IMR-90 (cell line): ENCODE measurements at regions not wholly inside any gene's neighbourhood (a gene's known extent, or its start where the extent isn't known, plus 50 kb on each side); places are given as distances from the start of the nearest gene placed in this dataset.

Experiments used
- ATAC-seq: fragments of 200-7000 bp; cut with Tn5 transposase; 2 replicates; pipeline ENCODE4 v1.9.1; 2020; ENCODE audit warnings: low read depth, mild to moderate bottlenecking, moderate library complexity
- BruUV-seq: library from RNA; stranded (reverse); fragments of 400-500 nt; replicated peaks from 2 replicates; lab custom pipeline; 2021; lab: Mats Ljungman, UMichigan
- CTCF ChIA-PET: fragments of 300-600 bp; formaldehyde crosslinking; extraction: SDS; loops from one replicate; lab custom pipeline; 2021; ENCODE audit warnings: antibody characterized with exemption; lab: Yijun Ruan, JAX
- POLR2A ChIA-PET: fragments of 300-600 bp; sonication (Branson Sonifier 250); formaldehyde crosslinking; loops from one replicate; lab custom pipeline; 2022; ENCODE audit warnings: antibody characterized with exemption; ENCODE audit not compliant: unreplicated experiment; lab: Charles Lee
- DNase-seq: peaks from one replicate; pipeline ENCODE4 v3.0.0; 2013
- H2AFZ ChIP-seq: replicated peaks from 2 replicates; pipeline ENCODE3; 2013; ENCODE audit warnings: low read length, mild to moderate bottlenecking; ENCODE audit not compliant: poor library complexity
- H2AK5ac ChIP-seq: 2 replicates; pipeline ENCODE4 v1.6.1; 2013; ENCODE audit warnings: low read depth, low read length, inconsistent platforms
- H2AK9ac ChIP-seq: replicated peaks from 2 replicates; pipeline ENCODE3; 2013; ENCODE audit warnings: mild to moderate bottlenecking, low read depth, low read length, moderate library complexity; ENCODE audit not compliant: poor library complexity
- H2BK120ac ChIP-seq: 2 replicates; pipeline ENCODE4 v1.6.1; 2013; ENCODE audit warnings: low read depth, low read length, inconsistent platforms
- H2BK15ac ChIP-seq: 3 replicates; pipeline ENCODE4 v1.6.1; 2013; ENCODE audit warnings: low read depth, low read length, inconsistent platforms
- H2BK20ac ChIP-seq: 2 replicates; pipeline ENCODE4 v1.6.1; 2013; ENCODE audit warnings: low read depth, mild to moderate bottlenecking, inconsistent platforms, low read length, moderate library complexity
- H2BK5ac ChIP-seq: 2 replicates; pipeline ENCODE4 v1.6.1; 2013; ENCODE audit warnings: mild to moderate bottlenecking, low read depth, low read length, inconsistent platforms; ENCODE audit not compliant: poor library complexity, severe bottlenecking
- H3K14ac ChIP-seq: replicated peaks from 2 replicates; pipeline ENCODE4 v1.6.1; 2013; ENCODE audit warnings: low read depth, low read length, inconsistent platforms
- H3K18ac ChIP-seq: 2 replicates; pipeline ENCODE4 v1.6.1; 2013; ENCODE audit warnings: low read depth, low read length, control low read depth
- H3K23ac ChIP-seq: 2 replicates; pipeline ENCODE4 v1.6.1; 2013; ENCODE audit warnings: low read depth, low read length, inconsistent platforms
- H3K27ac ChIP-seq: 2 replicates; pipeline ENCODE4 v1.5.1; 2013; ENCODE audit warnings: mild to moderate bottlenecking, control low read depth, low read length; ENCODE audit not compliant: insufficient read depth
- H3K27me3 ChIP-seq: 2 replicates; pipeline ENCODE4 v1.6.1; 2013; ENCODE audit warnings: low read length; ENCODE audit not compliant: control insufficient read depth, insufficient read depth
- H3K36me3 ChIP-seq: 2 replicates; pipeline ENCODE4 v1.6.1; 2013; ENCODE audit warnings: low read length, mixed read lengths; ENCODE audit not compliant: control insufficient read depth, insufficient read depth
- H3K4ac ChIP-seq: 2 replicates; pipeline ENCODE4 v1.6.1; 2013; ENCODE audit warnings: low read depth, low read length, inconsistent platforms
- H3K4me1 ChIP-seq: 2 replicates; pipeline ENCODE4 v1.6.1; 2013; ENCODE audit warnings: low read length, mixed read lengths; ENCODE audit not compliant: control insufficient read depth, insufficient read depth
- H3K4me2 ChIP-seq: 2 replicates; pipeline ENCODE4 v1.6.1; 2013; ENCODE audit warnings: low read depth, mild to moderate bottlenecking, control low read depth, low read length, moderate library complexity
- H3K4me3 ChIP-seq: 2 replicates; pipeline ENCODE4 v1.5.1; 2013; ENCODE audit warnings: low read depth, mild to moderate bottlenecking, control low read depth, low read length, moderate library complexity; ENCODE audit not compliant: insufficient read depth
- H3K56ac ChIP-seq: 2 replicates; pipeline ENCODE4 v1.6.1; 2013; ENCODE audit warnings: low read length, inconsistent platforms; ENCODE audit not compliant: insufficient read depth; ENCODE audit errors: extremely low read depth
- H3K79me1 ChIP-seq, 2 experiments: 2 replicates each; pipeline ENCODE4 v1.6.1; 2013; ENCODE audit warnings: low read length in 2 of 2, inconsistent platforms in 1 of 2, low read depth in 1 of 2
- H3K9ac ChIP-seq: 2 replicates; pipeline ENCODE4 v1.6.1; 2013; ENCODE audit warnings: low read depth, low read length, control low read depth
- H3K9me1 ChIP-seq: 2 replicates; pipeline ENCODE4 v1.6.1; 2013; ENCODE audit warnings: low read length, inconsistent platforms; ENCODE audit not compliant: insufficient read depth
- H3K9me3 ChIP-seq: 2 replicates; pipeline ENCODE4 v1.6.1; 2013; ENCODE audit warnings: low read length; ENCODE audit not compliant: control insufficient read depth, insufficient read depth
- H4K20me1 ChIP-seq: 2 replicates; pipeline ENCODE4 v1.6.1; 2013; ENCODE audit warnings: low read length, inconsistent platforms; ENCODE audit not compliant: insufficient read depth
- H4K5ac ChIP-seq: 2 replicates; pipeline ENCODE4 v1.6.1; 2013; ENCODE audit warnings: mild to moderate bottlenecking, low read depth, low read length, control low read depth
- H4K8ac ChIP-seq, 2 experiments: 2 replicates each; pipeline ENCODE4 v1.6.1; 2013; ENCODE audit warnings: low read depth in 2 of 2, low read length in 2 of 2, control low read depth in 1 of 2, inconsistent platforms in 1 of 2
- H4K91ac ChIP-seq: 2 replicates; pipeline ENCODE4 v1.6.1; 2013; ENCODE audit warnings: low read depth, low read length, inconsistent platforms; ENCODE audit not compliant: insufficient read depth
- BHLHE40 ChIP-seq: fragments of 150-350 bp; IDR thresholded peaks from 2 replicates; pipeline ENCODE4 v1.6.1; 2016; ENCODE audit warnings: mild to moderate bottlenecking, low read depth, low read length
- CEBPB ChIP-seq: IDR thresholded peaks from 2 replicates; pipeline ENCODE4 v1.6.1; 2012; ENCODE audit warnings: low read depth, low read length, improper control_type of control experiment
- CHD1 ChIP-seq: IDR thresholded peaks from 2 replicates; pipeline ENCODE4 v1.6.1; 2012; ENCODE audit warnings: low read depth, low read length, improper control_type of control experiment
- MXI1 ChIP-seq: IDR thresholded peaks from 2 replicates; pipeline ENCODE4 v1.6.1; 2012; ENCODE audit warnings: low read depth, mild to moderate bottlenecking, low read length, moderate library complexity, borderline replicate concordance
- RAD21 ChIP-seq: IDR thresholded peaks from 2 replicates; pipeline ENCODE4 v1.6.1; 2012; ENCODE audit warnings: low read length, improper control_type of control experiment
- RFX5 ChIP-seq: IDR thresholded peaks from 2 replicates; pipeline ENCODE4 v1.8.0; 2012; ENCODE audit warnings: low read depth, mild to moderate bottlenecking, low read length, moderate library complexity
- SMC3 ChIP-seq: fragments of 150-350 bp; IDR thresholded peaks from 2 replicates; pipeline ENCODE4 v1.6.1; 2016; ENCODE audit warnings: low read depth, mild to moderate bottlenecking, antibody characterized with exemption, low read length, moderate library complexity
- whole genome bisulfite sequencing, 2 experiments: methylation state at CpG; one replicate each; pipeline versions ENCODE4 v1.1.5 to v1.1.7; 2013; ENCODE audit warnings: missing lambda C conversion rate in 2 of 2; ENCODE audit not compliant: insufficient read length in 1 of 2; ENCODE audit errors: extremely low coverage in 2 of 2; 5-methylcytosine and 5-hydroxymethylcytosine counted together
- dilution Hi-C: fragments of 300-500 bp; cut with HindIII; formaldehyde crosslinking; loops from one replicate; pipeline ENCODE4 v1.14.3; 2018; ENCODE audit warnings: low sequenced_read_pairs; ENCODE audit not compliant: unreplicated experiment
- in situ Hi-C: fragments of 300-500 bp; cut with MboI; formaldehyde crosslinking; loops from 3 replicates; pipeline ENCODE4 v1.14.3; 2019; ENCODE audit warnings: low sequenced_read_pairs, inconsistent platforms, mixed read lengths
- intact Hi-C: fragments of 100-400 bp; cut with micrococcal nuclease; formaldehyde crosslinking; loops from 2 replicates; pipeline ENCODE4 v1.10.0; 2022

- in situ Hi-C loops (no loop called here), dilution Hi-C loops (no loop called here), intact Hi-C loops (no loop called here)
- Histone ChIP-seq H2BK5ac (no peak overlapping the region), H2AK5ac (no peak overlapping the region), H3K4me1 (no peaks in the 10 kb centered on the region), H3K4ac (no peak overlapping the region), H4K91ac (no peak overlapping the region), H3K4me3 (no peak overlapping the region), H3K56ac (no peak overlapping the region), H4K5ac (no peak overlapping the region), H4K20me1 (no peaks in the 10 kb centered on the region), H2BK120ac (no peak overlapping the region), H3K9me1 (no peaks in the 10 kb centered on the region), H3K4me2 (no peak overlapping the region), H3K27ac (no peak overlapping the region), H2BK15ac (no peak overlapping the region), H3K18ac (no peak overlapping the region), H3K23ac (no peak overlapping the region), H3K9me3 (no peaks in the 10 kb centered on the region), H2AFZ (no peak overlapping the region), H3K9ac (no peak overlapping the region), H2AK9ac (no peak overlapping the region), H3K27me3 (peaks cover 66% of the 10 kb centered on the region), H3K79me1 (no peaks in the 10 kb centered on the region), H2BK20ac (no peak overlapping the region), H4K8ac (no peak overlapping the region), H3K36me3 (no peaks in the 10 kb centered on the region), H3K14ac (no peak overlapping the region)
- TF ChIP-seq CHD1 (no peak), CEBPB (no peak), SMC3 (no peak), MXI1 (no peak), RAD21 (no peak), RFX5 (no peak), BHLHE40 (no peak)
- POLR2A ChIA-PET = no interaction called here
- CTCF ChIA-PET = interaction anchor here (0.6 kb wide), 1 partner anchor 24 kb away, joined by 4 read pairs; no protein-coding TSS in a partner anchor
- WGBS, 2 experiments = no CpG with 5 or more reads among the region's 5 CpGs
- no TSS peak for BruUV-seq
- DNase-seq = no peak
- no peak for ATAC-seq
Measured at GRCh38 chr2:45069684-45070083, 60.4 kb upstream of the SIX2 start.
